Activated CD4-positive, alpha-beta T cell treated with anti-CD3 and anti-CD28 coated beads, Interleukin-2, amount 50 U/mL, for 16 hours (primary cell): ENCODE measurements at regions not wholly inside any gene's neighbourhood (a gene's known extent, or its start where the extent isn't known, plus 50 kb on each side); places are given as distances from the start of the nearest gene placed in this dataset.
"Not testable (repeated sequence)": the region's sequence is repeated elsewhere in the genome, so short reads cannot be mapped to it uniquely, and the experiment has no call there.

Source experiments
- DNase-seq: peaks from one replicate; pipeline ENCODE4 v3.0.0-alpha.2; 2020

- no peak for DNase-seq
Measured at GRCh38 chr1:198408716-198409115, 131.8 kb downstream of the ATP6V1G3 start.

DNA sequence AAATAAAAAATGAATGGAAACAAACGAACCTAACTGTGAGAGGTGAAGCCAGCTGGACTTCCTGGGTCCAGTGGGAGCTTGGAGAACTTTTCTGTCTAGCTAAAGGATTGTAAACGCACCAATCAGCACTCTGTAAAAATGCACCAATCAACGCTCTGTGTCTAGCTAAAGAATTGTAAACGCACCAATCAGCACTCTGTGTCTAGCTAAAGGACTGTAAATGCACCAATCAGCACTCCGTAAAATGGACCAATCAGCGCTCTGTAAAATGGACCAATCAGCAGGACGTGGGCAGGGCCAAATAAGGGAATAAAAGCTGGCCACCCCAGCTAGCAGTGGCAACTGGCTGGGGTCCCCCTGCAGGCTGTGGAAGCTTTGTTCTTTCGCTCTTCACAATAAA lies 135.8 kb downstream of the ATP6V1G3 start:
- not testable (repeated sequence) for DNase-seq

DNA sequence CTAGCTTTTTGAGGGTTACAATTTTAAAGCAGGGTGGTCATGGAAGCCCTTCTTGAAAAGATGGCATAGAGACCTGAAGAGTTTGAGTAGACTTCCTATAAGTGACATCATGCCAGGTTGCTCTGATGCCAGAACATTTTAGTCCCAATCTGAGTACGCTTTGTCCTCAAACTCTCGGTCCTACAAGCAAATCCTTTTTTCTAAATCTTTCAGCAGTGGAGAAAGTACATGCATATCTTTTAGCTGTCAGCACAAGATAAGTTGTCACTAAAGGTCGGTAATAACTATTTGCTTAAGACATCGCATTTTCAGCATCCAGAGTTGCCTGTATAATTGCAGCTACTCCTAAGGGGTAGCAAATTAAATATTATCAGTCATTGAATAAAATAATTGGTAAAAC lies 140.4 kb downstream of the ATP6V1G3 start:
- no peak for DNase-seq

GRCh38 chr1:198399452-198399851 lies 141.0 kb downstream of the ATP6V1G3 start:
- DNase-seq, result no peak

- no peak for DNase-seq
Measured at GRCh38 chr1:198397208-198397808, 143.2 kb downstream of the ATP6V1G3 start.

- DNase-seq, result no peak
Measured at GRCh38 chr1:198391393-198392020, 149.0 kb downstream of the ATP6V1G3 start.

DNA sequence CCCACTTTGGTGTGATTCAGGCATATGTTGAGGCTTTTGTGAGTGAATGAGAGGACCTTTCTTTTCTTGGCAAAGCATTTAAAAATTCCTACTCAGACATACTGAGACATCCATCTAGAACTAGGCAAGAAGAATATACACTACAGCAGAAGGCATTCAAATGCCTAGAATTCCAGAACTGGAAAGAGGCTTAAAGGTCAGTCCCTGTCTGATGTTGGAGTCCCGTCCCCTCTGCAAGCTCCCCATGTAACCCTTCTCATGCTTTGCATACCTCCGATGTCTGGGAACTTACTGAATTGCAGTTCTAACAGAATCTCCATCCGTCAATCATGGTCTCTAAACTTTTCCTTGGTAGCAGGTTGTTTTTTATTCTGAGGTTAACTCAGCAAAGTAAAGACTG lies 152.9 kb downstream of the ATP6V1G3 start:
- no peak for DNase-seq

DNA sequence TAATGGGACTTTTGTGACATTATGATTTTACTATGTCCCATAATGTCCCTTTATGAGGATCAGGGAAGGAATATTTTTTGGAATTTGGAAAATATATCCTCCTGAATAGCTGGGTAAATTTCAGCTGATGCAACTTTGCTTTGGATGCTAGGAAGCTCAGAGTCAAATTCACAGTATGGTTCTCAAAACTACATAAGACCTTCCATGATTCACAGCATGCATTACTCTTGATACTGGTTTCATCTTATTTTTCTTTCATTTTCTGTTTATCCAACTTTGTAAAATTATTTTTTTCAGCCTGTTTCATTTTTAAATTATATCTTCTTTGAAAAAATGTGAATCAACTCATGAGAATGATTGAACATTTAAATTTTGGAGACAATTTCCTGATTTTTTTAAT lies 160.2 kb downstream of the ATP6V1G3 start:
- DNase-seq, result no peak

DNA sequence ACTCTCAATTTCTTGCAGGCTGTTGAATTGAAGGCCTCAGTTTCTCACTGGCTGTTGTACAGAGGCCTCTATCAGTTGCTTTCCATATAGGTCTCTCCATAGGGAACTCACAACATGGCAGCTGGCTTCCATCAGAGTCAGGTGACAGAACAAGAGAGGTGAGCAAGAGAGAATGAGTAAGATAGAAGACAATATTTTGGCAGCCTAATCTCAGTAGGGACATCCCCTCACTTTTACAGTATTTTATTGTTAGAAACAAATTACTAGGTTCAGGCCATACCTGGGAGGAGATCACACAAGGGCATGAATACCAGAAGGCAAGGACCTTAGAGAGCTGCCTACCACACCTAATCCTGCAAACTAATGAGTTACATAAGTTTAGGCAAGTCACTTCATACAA lies 162.8 kb downstream of the ATP6V1G3 start:
- DNase-seq, result no peak

DNA sequence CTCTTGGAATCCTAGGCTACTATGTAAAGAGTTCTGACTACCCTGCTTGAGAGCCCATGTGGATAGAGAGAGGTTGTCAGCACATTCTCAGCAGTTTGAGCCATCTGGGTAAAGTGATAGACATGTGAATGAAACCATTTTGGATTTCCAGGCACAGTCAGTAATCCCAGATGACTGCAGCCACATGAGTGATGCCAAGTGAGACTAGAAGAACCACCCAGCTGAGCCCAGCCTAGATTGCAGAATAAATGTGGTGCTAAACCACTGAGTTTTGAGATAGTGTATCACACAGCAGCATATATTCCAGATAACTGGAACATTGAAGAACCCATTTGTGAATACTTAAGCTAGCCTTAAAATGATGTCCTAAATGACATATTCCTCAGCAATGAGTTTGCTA lies 166.2 kb downstream of the ATP6V1G3 start:
- no peak for DNase-seq

- DNase-seq, result no peak
Measured at GRCh38 chr1:198373376-198373775, 167.1 kb downstream of the ATP6V1G3 start.
